GM12892 (cell line): ENCODE measurements at regions not wholly inside any gene's neighbourhood (a gene's known extent, or its start where the extent isn't known, plus 50 kb on each side); places are given as distances from the start of the nearest gene placed in this dataset.
"Not testable (repeated sequence)": the region's sequence is repeated elsewhere in the genome, so short reads cannot be mapped to it uniquely, and the experiment has no call there.

Experiments used
- DNase-seq: peaks from one replicate; pipeline ENCODE4 v3.0.0; 2011; ENCODE audit not compliant: insufficient read length
- FAIRE-seq: peaks from 2 replicates; lab custom pipeline; 2011; peaks lifted over from hg19 to GRCh38; lab: Jason Lieb, UNC
- POLR2A ChIP-seq: IDR thresholded peaks from 2 replicates; pipeline ENCODE4 v1.6.1; 2011; ENCODE audit warnings: low read depth, low read length, control low read depth
- POLR2AphosphoS5 ChIP-seq: IDR thresholded peaks from 2 replicates; pipeline ENCODE4 v1.6.1; 2011; ENCODE audit warnings: low read depth, low read length, control low read depth
- TAF1 ChIP-seq: IDR thresholded peaks from 2 replicates; pipeline ENCODE4 v1.6.1; 2011; ENCODE audit warnings: low read depth, mild to moderate bottlenecking, control low read depth, low read length, borderline replicate concordance

DNA sequence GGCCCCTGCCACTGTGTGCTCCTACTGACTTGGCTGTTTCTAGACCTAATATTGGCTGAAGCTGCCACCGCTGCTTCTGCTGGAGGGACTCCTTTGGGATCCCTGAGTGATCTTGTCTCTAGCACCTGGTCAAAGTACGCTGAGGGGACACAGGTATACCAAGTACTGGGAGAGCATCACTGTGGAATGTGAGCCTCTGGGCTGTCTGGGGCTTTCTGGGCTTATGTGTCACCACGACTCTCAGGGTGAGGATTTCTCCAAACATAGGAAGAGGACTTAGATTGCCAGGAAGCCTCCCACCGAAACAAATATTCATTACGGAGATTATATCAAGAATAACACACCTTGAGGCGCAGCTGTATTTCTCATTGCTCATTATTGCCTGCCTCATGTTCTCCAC is 435.8 kb downstream of the HS3ST3B1 start:
- no peak for DNase-seq

DNA sequence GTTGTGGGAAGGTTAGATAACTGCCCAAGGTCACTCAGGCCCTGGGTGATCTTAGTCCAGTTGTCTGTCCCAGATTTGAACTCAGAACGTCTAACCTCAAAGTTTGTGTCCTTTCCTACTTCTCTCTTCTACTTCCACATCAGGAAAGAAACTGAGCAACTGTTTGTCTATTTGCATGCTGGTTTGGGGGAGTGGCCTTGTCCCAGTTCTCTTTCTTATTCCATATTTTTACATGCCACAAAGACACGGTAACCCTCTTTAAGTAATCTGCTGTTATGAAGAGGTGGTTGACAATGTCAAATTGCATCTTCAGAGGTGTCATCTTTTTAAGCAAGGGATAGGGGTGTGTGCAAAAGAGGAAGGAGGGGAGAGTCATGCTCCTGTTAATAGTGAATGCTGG is 432.5 kb downstream of the HS3ST3B1 start:
- TF ChIP-seq POLR2AphosphoS5 (no peak), POLR2A (no peak), TAF1 (no peak)
- DNase-seq: no peak
- FAIRE-seq: no peak

More for the DNA sequence above, 435.8 kb downstream of the HS3ST3B1 start:
- TF ChIP-seq POLR2A (no peak), POLR2AphosphoS5 (no peak), TAF1 (no peak)
- FAIRE-seq: no peak

DNA sequence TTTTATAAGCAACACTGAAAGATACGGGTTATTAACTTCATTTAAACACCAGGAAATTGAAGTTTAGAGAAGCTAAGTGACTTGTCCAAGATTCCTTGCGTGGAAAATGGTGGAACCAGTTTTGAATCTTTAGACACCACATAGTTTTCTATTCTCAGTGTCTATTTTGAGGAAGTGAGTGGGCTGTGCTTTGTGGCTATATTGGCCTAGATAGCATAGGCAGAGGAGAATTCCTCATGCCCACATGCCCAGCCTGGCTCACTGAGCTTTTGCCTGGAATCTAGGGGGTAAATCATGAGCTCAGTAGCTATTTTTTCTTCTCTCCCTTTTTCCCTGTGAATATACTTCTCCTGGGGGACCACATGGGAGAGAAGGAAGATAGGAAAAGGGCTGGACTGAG is 431.3 kb downstream of the HS3ST3B1 start:
- no peak for DNase-seq
- TF ChIP-seq POLR2AphosphoS5 (no peak), TAF1 (no peak), POLR2A (no peak)
- FAIRE-seq: no peak

DNA sequence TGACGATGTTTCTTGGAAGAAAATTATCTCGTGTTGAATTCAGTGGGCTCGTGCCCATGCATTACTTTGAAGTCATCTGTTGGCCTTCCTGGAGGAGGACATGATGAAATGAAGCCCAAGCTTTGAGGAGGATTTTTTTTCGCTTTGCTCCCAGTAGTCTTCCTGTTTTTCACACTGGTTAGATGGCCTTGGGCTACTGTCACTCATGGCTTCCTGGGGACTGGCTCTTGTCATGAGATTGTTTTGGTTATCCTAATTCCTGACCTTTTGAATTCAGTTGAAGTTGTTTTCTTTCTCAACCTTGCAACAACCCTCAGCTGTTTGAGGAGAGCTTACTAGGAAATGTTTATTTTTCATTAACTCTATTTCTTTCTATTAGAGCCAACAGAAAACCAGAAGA is 430.7 kb downstream of the HS3ST3B1 start:
- FAIRE-seq: no peak
- TF ChIP-seq POLR2A (no peak), TAF1 (no peak), POLR2AphosphoS5 (no peak)
- DNase-seq: no peak

DNA sequence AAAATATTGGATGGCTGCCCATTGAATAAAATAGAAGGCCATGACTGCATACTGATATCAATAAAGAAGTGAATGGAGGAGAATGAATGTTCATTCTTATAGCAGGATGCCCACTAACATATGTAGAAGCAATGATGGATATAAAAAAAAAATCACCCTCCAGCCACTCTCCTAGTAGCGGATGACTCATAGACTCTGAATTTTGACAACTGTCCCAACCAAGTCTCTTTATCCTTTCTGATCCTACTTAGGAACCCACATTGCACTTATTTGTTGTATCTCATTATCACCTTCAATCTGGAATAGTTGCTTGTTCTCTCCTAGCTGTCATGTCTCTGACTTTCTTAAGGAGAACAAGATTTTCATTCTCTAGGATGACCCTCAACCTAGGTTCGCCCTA is 429.9 kb downstream of the HS3ST3B1 start:
- FAIRE-seq (no peak), DNase-seq (no peak)
- TF ChIP-seq TAF1 (no peak), POLR2AphosphoS5 (no peak), POLR2A (no peak)

DNA sequence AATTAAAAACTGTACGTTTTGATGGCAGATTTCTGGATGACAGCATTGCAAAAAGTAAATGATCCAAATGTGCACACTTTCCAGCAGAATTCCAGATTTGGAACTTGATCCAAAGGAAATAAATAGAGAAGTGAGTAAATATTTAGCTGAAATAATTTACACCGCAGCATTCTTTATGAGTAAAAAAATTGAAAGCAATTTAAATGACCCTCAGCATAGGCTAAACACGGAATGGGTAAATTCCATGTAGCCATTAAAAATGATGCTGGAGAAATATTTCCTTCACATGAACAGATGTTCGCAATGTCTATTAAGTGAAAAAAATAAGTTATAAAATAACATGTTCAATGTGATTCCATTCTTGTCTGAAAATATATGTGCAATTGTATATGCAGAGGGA is 424.8 kb downstream of the HS3ST3B1 start:
- no peak for FAIRE-seq
- no peak for DNase-seq
- TF ChIP-seq POLR2A (no peak), POLR2AphosphoS5 (no peak), TAF1 (no peak)

DNA sequence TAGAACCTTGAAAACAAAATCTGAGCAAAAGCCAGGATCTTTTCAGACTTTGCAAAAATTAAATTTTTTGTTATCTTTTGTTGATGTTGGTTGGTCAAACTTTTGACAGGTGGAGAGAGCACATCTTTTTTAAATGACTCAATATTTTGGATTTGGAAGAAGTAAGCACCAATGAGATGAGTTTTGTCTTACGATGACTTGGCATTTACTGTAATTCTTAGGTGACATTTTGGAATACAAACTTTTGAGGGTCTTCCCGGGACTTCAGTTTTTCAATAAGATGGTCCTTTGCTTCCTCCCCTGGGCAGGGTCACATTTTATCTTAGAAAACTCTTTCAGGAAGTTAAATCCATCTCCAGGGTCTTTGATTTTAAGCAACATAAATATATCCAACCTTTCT is 423.9 kb downstream of the HS3ST3B1 start:
- no peak for DNase-seq
- no peak for FAIRE-seq
- TF ChIP-seq TAF1 (no peak), POLR2A (no peak), POLR2AphosphoS5 (no peak)

DNA sequence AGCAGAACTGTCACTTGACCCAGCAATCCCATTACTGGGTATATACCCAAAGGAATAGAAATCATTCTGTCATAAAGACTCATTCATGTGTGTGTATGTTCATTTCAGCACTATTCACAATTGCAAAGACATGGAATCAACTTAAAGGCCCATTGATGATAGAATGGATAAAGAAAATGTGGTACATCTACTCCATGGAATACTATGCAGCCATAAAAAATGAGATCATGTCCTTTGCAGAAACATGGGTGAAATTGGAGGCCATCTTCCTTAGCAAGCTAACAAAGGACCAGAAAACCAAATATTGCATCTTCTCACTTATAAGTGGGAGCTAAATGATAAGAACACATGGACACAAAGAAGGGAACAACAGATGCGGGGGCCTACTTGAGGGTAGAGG is 422.5 kb downstream of the HS3ST3B1 start:
- not testable (repeated sequence) for FAIRE-seq, DNase-seq

DNA sequence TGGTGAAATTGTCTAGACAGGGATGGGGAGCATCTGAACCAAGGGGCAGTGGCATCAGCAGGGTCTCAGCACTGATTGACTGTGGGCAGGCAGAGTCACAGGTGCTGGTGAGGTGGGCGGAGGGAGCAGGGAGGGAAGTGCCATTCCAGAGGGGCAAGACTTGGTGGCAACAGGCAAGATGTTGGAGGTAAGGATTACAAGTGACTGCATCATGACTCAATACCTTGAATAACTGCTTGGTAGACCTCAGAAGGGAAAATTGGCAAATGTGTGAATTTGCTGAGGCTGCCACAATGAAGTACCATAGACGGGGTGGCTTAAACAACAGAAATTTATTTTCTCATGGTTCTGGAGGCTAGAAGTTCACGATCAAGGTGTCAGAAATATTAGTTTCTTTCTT is 419.1 kb downstream of the HS3ST3B1 start:
- TF ChIP-seq TAF1 (no peak), POLR2A (no peak), POLR2AphosphoS5 (no peak)
- no peak for FAIRE-seq
- no peak for DNase-seq

DNA sequence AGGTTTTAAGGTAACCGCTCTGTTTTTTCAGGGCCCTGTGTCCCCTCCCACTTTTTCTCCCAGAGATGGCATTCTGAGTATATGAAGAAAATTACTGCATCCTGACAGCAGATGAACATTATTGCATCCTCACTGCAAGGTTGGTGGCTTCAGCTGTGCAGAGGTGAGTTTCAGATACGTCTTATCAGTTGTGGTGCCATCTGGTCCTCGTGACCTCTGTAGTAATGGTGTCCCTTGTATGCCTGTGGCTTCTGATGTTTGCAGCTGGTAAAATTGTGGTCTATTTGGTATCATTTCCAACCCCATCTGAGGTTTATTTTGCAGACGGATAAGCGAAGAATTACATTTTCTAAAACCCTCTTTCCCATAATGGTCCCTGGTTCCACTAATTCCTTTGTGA is 417.0 kb downstream of the HS3ST3B1 start:
- TF ChIP-seq POLR2A: no peak
- FAIRE-seq: no peak

DNA sequence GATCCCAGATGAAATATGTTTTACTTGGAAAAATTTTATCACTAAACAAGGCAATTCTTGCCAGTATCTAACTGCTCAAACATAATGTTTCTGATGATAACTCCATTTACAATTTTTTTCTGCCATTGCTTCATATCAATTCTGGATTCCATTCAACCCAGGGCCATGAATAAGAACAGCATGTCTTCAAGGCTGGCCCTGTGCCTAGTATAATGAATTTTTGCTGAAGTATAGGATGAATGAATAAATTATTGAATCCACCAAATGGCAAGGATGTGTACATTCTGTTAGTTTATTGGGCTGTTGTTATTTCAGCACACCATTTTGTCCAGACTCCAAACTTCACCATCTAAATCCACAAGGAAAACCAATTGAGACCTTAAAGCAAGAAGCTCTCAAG is 414.7 kb downstream of the HS3ST3B1 start:
- DNase-seq (no peak), FAIRE-seq (no peak)
- TF ChIP-seq POLR2AphosphoS5 (no peak), POLR2A (no peak), TAF1 (no peak)

More for the DNA sequence above, 417.0 kb downstream of the HS3ST3B1 start:
- DNase-seq: no peak

DNA sequence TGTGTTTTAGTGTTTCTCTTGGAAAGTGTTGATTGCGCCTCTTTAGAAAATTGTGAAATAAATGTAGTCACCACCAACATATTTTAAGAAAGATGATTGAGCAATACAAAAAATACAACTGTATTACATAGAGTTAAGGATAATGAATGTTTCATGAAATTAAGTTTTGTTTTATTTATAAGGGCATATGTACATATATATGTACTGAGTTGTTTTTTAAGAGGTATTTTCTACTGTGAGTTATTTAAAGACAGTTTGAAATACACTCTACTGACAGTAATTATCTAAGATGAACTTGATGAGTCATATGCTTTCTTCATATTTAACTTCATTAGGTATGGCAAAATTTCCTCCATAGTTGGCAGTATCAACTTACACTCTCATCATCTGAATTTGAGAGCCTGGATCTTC is 411.7 kb downstream of the HS3ST3B1 start:
- FAIRE-seq (no peak), DNase-seq (no peak)

DNA sequence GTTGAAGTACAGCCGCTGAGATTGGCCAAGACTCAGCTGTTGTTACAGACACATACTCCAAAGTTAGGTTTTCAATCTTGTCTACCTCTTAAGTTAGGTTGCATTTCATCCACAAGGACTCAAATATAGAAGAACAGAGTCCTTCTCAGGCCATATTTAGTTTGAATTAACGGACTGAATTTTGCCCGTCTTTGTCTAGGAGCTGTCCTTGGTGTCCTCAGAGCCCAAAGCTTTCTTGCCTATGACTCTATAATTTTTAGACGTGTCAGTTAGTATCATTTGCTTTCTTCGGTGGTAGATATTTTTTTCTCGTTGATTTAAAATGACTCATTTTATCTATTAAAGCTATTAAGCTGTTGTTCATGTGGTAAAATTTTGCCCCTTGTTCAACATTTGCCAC is 403.2 kb downstream of the HS3ST3B1 start:
- FAIRE-seq (no peak), DNase-seq (no peak)
- TF ChIP-seq POLR2AphosphoS5: no peak
- TF ChIP-seq POLR2A: no peak
- no peak for TF ChIP-seq TAF1

More for the DNA sequence above, 411.7 kb downstream of the HS3ST3B1 start:
- no peak for TF ChIP-seq POLR2A
- no peak for TF ChIP-seq POLR2AphosphoS5
- TF ChIP-seq TAF1: no peak
